Activated effector memory CD4-positive, alpha-beta T cell treated with Interleukin-2 at 50 U/mL for 16 hours (primary cell): ENCODE measurements at regions not wholly inside any gene's neighbourhood (a gene's known extent, or its start where the extent isn't known, plus 50 kb on each side); places are given as distances from the start of the nearest gene placed in this dataset.

Experiments
- DNase-seq: peaks from one replicate; pipeline ENCODE4 v3.0.0-alpha.2; 2020

DNA sequence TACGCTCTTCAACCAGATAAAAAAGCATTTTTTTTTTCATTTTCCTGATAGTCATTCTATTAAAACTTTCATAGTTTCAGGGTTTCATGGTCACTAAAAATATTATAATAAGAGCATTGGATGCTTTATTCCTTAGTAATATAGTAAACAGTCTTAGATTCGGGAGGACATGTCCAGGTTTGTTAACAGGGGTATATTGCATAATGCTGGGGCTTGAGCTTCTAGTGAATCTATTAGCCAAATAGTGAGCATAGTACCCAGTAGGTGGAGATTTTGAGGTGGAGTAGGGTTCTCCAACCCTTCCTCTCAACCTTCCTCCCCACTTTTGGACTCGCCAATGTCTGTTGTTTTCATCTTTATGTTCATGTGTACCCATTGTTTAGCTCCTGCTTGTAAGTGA lies 277.4 kb upstream of the RGS6 start:
- DNase-seq, result no peak

DNA sequence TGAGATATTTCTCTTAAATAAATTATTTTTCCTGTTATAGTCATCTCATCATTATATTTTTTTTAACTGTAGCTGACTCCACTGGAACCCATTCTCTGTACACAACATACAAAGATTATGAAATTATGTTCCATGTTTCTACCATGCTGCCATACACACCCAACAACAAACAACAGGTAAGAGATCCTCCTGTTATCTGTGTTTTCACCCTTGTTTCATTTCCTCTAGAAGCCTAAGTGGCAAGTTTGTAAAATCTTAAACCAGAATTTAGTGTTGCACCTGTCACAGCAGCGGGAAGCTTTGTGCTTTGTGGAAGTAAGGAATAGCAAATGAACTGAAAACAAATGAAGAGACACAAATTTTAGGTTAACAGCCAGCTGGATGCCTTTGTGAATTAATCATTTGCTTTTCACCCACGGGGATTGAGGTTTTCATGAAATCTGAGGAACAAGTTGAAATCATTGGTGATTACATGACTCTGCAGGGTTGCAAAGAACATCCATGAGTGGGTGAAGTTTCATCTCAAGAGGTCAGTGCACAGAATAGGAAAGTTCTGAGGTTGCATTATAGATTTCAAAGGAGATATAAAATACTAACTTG lies 273.9 kb upstream of the RGS6 start:
- no peak for DNase-seq

DNA sequence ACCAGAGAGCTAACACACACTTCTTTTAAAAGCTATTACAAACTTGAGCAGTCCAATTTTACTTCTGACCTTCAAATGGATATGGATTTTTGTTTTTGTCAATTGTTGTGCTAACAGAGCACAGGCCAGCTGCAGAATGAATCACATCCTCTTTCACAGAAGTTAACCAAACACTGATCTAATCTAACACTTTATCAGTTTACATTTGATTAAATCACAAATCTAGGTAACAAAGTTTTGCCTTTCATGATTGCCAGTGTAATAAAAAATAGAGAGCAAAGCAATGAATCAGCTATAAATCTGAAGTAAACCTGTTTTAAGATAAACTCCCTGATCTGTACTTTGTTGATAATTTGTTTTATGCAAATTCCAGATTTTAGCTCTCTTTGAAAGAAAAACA lies 273.1 kb upstream of the RGS6 start:
- DNase-seq, result no peak

DNA sequence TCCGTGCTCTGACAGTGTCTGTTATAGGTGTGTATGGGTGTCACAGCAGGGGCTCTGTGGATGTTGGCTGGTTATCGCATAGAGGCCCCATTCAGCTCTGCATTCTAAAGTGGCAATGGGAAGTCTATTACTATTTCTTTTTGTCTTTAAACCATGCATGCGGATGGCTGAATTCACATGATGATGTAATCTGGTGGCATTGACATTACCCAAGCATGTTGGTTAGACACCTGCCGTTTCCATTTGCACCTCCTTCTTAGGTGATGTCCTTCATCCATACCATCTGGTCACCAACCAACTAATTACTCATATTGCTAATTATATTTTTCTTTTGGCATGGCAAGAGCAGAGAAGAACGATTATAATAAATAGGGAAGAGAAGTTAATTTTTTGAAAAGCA lies 270.8 kb upstream of the RGS6 start:
- DNase-seq, result no peak

DNA sequence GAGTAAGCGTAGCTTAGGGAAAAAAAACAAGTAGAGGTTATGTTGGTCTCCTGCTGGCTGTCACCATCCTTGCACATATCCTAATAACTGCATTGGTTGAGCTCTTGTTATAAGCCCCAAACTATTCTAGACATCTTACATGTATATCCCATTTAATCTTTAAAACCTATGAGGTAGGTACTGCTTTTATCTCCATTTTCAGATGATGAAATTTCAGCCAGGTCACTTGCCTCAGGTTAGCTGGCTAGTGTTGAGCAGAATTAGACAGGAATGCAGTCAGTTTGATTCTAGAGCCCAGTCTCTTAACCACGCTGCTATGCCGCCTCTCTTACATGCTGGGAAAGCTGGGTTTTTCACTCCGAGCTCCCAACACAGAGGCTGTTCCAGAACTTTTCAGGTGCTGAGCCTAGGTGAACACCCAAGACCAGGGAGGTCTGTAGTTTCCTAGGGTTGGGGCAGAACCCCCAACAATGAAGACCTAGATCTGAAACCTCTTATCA lies 269.9 kb upstream of the RGS6 start:
- DNase-seq, result no peak

DNA sequence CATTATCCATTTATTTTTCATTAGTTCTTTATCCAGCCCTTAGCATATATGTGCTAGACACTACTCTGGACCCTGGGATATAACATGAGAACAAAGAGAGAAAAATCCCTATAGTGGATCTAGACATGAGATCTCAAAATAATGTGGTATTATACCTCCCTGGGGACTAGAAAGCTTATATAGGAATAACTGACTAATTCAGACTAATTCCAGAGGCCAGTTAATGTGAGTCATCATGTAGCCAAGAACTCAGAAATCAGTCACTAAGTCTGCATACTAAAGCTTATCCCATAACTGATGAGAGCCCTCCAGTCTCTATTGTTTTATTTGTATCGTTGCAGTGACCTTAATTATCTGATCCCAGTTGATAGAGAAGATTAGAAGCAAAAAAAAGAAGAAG lies 267.1 kb upstream of the RGS6 start:
- DNase-seq, result no peak

DNA sequence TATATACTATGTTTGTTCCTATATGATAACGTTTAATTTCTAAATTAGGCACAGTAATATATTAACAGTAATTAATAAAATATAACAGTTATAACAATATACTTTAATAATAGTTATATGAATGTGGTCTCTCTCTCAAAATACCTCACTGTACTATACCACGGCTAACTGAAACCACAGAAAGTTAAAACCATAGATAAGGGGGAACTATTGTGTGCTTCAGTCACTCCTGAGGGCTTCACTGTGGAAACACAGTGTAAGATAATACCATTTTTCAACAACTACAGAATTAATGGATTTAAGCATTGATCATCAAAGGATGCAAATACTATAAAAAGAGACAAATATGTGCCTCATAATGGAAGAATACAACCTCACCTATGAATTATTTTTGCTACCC lies 266.4 kb upstream of the RGS6 start:
- no peak for DNase-seq

DNA sequence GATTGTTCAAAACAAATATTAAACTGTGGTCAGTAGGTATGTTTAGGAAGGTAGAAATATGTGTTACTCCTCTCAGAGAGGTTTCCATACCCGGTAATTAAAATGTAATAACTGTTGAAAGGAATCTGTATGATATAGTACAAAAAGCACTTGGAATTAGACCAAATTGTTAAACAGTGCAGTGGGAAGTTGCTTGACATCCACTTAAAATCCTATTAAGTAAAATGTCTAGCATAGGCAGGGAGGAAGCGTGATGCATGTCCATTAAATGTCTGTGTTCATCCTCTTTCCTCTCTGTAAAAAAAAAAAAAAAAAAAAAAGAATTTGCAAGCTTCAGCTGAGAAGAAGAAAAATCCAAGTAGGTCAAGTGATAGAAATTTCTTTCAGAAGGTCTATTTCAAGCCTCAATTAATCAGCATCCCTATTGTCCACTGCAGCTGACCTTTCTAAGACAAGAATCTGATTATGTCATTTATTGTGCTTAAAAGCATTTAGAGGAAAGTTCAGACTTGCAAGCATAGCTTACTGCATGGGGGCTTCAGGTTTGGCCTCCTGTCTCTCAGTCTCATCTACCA lies 265.6 kb upstream of the RGS6 start:
- no peak for DNase-seq

DNA sequence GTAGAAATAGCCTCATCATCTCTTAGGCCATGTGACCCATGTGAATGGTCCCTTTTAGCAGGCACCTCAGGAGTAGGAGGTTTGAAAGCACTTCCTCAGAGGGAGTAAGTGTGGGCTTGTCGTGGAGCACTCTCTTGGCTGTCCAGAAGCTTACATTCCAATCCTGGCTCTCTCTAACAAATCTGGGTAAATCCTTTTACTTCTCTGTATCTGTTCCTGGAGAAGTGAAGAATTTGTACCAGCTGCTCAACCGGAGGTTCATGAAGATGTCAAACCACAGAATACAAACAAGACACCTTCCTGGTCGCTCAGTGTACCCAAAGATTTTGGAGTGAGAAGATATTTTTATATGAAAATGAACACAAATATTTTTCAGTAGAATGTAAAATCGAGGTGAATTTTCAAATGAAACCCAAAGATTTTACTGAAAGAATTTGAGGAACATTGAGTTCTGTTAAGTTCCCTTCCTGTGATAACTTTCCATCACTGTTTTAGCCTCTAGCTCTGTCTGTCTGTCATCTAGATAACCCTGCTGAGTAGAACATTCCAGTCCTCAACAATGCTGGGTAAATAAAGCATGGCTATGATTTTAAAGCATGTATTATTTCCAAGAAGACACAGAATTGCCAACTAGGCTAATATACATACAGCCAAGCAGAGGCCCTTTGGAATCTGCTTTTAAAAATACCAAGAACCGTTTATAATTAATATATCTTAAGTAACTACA lies 263.9 kb upstream of the RGS6 start:
- no peak for DNase-seq

DNA sequence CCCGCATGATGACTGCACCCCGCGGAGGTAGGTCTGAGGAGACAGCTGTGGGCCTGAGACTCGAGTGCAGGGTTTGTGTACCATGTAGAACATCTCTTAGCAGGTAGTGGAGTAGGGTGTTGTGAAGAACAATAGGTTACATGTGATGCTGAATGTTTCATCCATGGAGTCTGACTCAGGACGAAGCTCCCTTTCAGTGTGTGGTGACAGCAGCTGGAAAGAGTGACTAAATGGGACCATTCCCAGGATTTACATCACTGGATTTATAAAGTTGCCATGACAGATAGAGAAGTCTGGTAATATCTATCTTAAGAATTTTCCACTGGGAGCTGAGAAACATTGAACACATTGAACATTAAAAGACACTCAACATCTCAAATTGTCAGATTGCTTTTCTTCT lies 259.6 kb upstream of the RGS6 start:
- DNase-seq, result no peak

DNA sequence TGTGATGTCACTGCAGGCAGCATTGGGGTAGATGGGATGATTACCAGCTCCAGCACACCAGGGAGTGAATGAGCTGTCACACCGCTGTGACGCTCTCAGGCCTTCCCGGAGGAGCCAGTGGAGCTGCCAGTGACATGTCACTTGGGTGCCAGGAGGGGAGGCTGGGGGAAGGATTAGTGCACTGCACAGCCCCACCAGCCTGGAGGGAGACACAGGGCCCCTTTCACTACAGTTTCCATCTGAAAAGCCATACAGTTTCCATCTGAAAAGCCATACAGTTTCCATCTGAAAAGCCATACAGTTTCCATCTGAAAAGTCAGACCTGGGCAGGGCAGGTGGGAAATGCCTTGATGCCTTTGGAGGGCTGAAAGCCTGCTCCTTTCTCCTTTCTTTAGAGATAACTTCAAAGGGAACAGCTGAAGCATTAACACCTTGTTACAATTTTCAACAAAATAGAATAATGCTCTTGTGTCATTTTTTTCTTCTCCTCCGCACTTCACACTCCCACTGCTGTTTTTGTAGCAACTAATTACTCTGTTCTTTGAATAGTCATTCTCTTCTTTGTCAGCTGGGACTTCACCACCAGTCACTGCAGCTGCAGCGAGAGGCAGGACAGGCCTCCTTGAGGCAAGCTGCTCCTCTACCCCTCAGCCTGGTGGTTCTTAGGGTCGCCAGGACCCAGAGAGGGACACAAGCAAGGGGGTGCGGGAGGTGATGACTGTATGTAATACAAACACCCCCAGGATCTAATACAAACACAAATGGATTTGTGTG lies 256.9 kb upstream of the RGS6 start:
- no peak for DNase-seq

DNA sequence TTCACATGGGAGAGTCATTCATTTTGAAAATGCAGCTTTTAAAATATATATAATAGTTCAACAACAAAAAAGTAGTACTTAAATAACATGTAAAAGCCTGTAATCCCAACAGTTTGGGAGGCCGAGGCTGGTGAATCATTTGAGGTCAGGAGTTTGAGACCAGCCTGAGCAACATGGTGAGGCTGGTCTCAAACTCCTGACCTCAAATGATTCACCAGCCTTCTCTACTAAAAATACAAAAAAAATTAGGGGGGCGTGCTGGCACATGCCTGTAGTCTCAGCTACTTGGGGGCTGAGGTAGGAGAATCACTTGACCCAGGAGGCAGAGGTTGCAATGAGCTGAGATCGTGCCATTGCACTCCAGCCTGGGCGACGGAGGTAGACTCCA lies 256.3 kb upstream of the RGS6 start:
- DNase-seq, result no peak

DNA sequence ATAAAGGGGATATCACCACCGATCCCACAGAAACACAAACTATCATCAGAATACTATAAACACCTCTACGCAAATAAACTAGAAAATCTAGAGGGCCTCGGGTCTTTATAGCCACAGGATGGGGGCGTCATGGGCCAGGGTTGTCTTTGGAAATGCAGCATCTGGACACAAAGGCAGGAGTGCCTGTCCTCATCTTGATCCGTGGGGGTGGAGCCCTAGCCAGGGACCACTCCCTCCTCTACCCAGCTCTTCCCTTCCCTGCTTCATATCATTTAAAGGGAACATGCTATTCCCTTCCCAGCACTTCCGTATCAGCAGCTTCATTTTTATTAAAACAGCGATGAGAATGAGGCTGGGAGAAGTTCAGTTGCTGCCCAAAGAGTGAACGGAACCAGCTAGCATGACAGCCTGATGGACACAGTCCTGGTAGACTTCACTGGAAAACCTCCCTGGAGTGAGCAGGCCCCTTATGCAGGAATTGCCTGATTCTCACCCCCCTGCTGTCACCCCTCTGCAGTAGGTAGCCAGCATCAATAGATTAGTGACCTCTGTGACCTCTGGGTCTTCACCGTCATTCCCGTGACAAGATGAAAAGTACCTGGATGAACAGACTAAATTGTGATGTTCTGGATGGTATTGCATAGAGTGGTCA lies 251.4 kb upstream of the RGS6 start:
- no peak for DNase-seq

DNA sequence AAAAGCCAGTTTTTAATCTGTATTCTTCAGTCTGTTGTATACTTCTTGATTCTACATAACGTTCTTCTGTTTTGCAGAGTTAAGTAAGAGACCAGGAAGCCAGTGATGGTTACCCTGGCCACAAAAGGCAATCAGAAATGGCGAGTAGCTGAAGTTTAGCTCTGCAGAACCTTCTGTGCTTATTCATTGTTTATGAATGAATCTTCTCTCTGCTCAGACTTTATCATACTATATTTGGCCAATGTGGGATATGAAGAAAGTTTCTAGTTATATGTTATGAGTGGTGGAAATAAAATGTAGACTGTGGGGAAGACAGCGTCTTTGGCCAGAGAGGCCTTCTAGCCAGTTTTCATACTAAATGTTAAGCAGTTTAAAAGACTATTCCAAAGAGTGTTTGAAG lies 249.9 kb upstream of the RGS6 start:
- DNase-seq, result no peak

DNA sequence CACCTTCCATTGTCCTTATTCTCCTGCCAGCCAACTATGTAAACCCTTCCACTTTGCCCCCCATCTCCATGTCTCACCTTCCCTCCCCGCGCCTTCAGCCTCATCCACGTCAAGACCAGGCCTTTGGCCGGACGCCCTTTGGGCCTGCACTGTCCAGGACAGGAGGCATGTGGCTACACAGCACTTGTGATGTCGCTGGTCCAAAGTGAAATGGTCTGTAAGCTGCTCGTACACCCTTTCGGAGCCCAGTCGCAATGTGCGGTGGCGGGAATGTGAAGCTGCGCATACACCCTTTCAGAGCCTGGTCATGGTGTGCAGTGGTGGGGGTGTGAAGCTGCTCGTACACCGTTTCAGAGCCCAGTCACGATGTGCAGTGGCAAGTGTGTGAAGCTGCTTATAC lies 247.9 kb upstream of the RGS6 start:
- DNase-seq, result no peak

DNA sequence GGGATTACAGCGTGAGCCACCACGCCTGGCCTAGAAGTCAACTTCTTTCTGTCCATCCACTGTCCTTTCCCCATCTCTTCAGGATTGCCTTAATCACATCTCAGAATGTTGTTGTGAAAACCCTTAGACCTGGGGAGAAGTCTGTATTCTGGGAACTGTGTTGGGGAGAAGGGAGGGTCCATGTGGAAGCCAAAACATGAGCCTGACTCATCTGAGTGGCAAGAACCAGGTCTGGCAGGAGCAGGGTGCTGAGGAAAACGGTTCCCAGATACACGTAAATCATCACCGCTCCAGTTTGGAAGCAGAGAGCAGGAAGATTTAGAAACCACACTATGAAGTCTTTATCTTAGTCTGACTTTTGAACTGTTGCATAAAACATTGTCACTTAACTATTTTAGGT lies 245.6 kb upstream of the RGS6 start:
- no peak for DNase-seq

DNA sequence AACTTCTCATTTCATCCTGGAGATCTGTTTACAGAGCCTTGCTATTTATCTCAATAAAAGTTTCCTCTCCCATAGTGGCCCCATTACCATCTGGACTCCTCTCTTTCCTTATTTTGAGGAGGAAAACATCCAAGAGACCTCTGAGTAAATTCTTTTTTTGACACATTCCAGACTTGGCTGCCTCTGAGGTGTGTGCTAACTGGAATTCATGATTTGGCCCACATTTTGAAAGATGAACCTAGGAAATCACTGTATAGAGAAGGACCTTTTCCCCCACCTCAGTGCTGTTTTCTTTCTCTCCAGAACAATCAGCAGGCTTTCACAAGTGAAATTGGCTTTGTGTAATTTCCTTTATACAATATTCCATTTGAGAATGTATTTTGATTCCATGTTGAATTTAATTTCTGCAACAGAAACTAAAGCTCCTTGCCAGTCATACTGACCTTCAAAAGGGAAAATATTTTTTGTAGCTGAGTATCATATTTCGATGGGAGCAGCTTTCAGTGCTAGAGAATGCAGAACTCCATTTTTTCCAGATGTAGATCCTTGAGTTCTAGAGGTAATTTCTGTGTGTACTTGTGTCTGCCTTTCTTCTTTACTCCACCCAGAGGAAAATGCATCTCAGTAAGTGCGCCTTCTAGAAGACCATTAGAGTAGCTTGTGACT lies 244.9 kb upstream of the RGS6 start:
- no peak for DNase-seq

DNA sequence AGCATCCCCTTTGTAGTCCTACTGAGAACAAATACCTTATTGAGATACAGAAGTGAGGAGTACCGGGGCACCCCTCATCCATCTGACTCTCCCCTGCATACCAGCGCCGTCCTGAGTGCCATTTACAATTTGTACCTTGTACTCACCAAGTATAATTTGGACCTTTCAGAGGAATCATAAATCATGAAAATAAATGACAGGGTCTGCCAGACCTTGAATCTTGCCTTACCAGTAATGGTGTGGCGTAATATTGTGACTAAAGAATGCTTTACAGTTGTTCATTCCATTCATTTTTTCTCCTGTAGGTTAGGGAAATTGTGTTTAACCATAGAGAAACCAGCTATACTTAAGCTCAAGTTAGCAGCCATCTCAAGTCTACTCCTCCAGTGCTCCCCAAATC lies 243.7 kb upstream of the RGS6 start:
- DNase-seq, result no peak

DNA sequence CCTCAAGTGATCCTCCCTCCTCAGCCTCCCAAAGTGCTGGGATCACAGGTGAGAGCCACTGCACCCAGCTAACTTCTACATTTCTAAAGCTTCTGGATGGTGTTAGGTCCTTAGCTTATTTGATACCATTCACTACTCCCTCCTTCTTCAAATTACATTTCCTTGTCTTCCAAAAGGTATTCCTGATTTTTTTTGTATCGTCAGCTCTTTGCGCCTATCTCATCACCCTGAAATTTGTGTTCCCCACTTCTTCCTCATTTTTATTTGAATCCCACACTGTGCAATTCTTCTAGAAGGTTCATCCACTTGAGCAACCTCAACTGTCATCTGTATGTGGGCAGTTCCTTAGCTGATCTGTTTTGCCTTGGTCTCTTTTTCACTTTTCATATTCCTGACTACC lies 241.8 kb upstream of the RGS6 start:
- DNase-seq, result no peak

DNA sequence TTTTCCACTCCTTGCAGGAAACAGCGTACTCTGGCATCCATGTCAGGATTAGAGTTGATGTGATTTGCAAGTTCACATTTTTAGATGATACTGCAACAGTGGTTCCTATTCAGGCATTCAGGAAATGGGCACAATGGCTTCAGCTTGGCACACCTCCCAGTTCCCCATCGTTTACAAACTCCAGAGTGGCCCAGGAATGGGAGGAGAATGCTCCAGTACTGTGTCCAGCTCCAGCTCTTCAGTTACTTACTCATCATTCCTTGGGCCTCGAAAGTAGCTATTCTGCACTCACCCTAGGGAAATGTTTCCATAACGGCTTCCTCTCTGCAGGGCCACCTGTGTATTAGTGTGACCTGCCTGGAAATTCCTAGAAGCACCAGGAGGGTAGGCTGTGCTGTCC lies 239.7 kb upstream of the RGS6 start:
- no peak for DNase-seq

DNA sequence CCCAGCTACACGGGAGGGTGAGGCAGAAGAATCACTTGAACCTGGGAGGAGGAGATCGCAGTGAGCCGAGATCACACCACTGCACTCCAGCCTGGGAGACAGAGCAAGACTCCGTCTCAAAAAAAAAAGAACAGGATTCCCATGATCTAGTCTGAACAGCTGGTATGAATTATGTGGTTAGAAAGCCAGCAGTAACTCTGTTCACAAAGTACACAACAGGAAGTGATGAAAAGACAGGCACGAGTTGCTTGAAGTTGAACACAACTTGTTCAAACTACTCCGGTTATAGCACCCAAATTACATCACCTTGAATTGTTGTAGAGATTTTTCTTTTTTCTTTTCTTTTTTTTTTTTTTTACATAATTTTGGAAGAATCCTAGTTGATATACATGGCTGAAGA lies 238.8 kb upstream of the RGS6 start:
- DNase-seq, result no peak

DNA sequence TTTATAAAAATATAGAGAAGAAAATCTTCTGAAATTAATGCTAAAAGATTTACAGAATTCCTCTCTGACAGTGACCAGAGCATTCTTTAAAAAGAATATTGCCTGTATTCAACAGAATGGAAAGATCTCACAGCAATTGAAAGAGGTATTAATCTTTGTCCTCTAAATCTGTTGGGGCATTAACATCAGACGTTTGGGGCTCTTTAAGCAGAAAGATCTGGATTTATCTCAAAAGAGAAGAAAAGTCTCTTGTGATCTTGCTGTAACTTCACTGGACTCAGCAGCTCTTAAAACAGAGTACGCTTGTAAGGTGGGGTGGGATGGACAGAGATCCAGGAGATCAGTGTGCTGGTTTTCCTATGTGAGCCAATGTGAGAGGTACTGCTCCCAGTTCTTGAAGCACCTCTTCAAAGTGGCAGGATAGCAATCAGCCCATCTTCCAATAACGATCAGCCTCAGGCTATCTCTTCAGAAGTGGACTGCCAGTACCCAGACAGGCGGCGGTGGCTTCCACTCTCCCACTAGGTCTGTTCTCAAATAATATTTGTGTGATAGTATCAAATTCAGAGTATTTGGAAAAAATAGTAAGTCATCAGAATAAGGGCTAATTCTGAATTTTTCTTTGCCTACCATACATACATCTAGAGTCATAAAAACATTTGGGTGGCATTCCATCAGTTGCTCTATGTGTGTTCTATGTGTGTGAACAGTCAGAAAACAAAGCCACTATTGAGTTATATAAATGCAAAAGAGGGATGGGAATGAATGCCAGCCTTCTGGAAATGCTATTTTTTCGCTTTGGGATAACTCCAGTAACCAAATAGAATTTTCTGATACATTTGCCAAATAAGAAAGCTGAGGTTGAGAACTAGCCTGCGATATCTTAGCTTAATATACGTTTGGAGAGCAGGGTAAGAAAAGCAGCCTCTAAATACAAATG lies 237.4 kb upstream of the RGS6 start:
- DNase-seq, result no peak
